Occipital lobe (tissue), 1 donor: ENCODE measurements at regions not wholly inside any gene's neighbourhood (a gene's known extent, or its start where the extent isn't known, plus 50 kb on each side); places are given as distances from the start of the nearest gene placed in this dataset.

Experiments used
- DNase-seq: peaks from one replicate; lab custom pipeline; 2025; lab: John Stamatoyannopoulos, UW

- DNase-seq = no peak
Observed at GRCh38 chr10:8229153-8229552, 174.7 kb downstream of the GATA3 start.

GRCh38 chr10:8230902-8231301 lies 176.4 kb downstream of the GATA3 start:
- no peak for DNase-seq

- no peak for DNase-seq
Observed at GRCh38 chr10:8233049-8233448, 178.6 kb downstream of the GATA3 start.

- no peak for DNase-seq
Observed at GRCh38 chr10:8233832-8234259, 179.4 kb downstream of the GATA3 start.

- DNase-seq = no peak
Observed at GRCh38 chr10:8235253-8236027, 181.0 kb downstream of the GATA3 start.

GRCh38 chr10:8238986-8239385 lies 184.5 kb downstream of the GATA3 start:
- DNase-seq = no peak

- no peak for DNase-seq
Observed at GRCh38 chr10:8240861-8241260, 186.4 kb downstream of the GATA3 start.

- no peak for DNase-seq
Observed at GRCh38 chr10:8242295-8242872, 187.9 kb downstream of the GATA3 start.

- no peak for DNase-seq
Observed at GRCh38 chr10:8245131-8245813, 190.8 kb downstream of the GATA3 start.

- DNase-seq = no peak
Observed at GRCh38 chr10:8245814-8246142, 191.3 kb downstream of the GATA3 start.

GRCh38 chr10:8246548-8246947 lies 192.1 kb downstream of the GATA3 start:
- no peak for DNase-seq

GRCh38 chr10:8247191-8247590 lies 192.7 kb downstream of the GATA3 start:
- no peak for DNase-seq

- no peak for DNase-seq
Observed at GRCh38 chr10:8248868-8249267, 194.4 kb downstream of the GATA3 start.

- DNase-seq = no peak
Observed at GRCh38 chr10:8254350-8254749, 199.9 kb downstream of the GATA3 start.

GRCh38 chr10:8255301-8255700 lies 200.8 kb downstream of the GATA3 start:
- no peak for DNase-seq

- DNase-seq = no peak
Observed at GRCh38 chr10:8260645-8261044, 206.2 kb downstream of the GATA3 start.

- DNase-seq = no peak
Observed at GRCh38 chr10:8262317-8262716, 207.8 kb downstream of the GATA3 start.

GRCh38 chr10:8269976-8270375 lies 215.5 kb downstream of the GATA3 start:
- DNase-seq = no peak

GRCh38 chr10:8272794-8273425 lies 218.4 kb downstream of the GATA3 start:
- no peak for DNase-seq

- no peak for DNase-seq
Observed at GRCh38 chr10:8273749-8274148, 219.3 kb downstream of the GATA3 start.

GRCh38 chr10:8275911-8276310 lies 221.4 kb downstream of the GATA3 start:
- DNase-seq = no peak

GRCh38 chr10:8278099-8278498 lies 223.6 kb downstream of the GATA3 start:
- no peak for DNase-seq
